22Rv1 (cell line): ENCODE measurements at regions not wholly inside any gene's neighbourhood (a gene's known extent, or its start where the extent isn't known, plus 50 kb on each side); places are given as distances from the start of the nearest gene placed in this dataset.

Source experiments
- CTCF ChIP-seq: fragments of 450-650 bp; IDR thresholded peaks from 2 replicates; pipeline ENCODE4 v1.5.1; 2017; ENCODE audit warnings: mild to moderate bottlenecking
- ZFX ChIP-seq: fragments of 450-650 bp; IDR thresholded peaks from 2 replicates; pipeline ENCODE4 v1.6.1; 2017; ENCODE audit warnings: antibody characterized with exemption, borderline replicate concordance

DNA sequence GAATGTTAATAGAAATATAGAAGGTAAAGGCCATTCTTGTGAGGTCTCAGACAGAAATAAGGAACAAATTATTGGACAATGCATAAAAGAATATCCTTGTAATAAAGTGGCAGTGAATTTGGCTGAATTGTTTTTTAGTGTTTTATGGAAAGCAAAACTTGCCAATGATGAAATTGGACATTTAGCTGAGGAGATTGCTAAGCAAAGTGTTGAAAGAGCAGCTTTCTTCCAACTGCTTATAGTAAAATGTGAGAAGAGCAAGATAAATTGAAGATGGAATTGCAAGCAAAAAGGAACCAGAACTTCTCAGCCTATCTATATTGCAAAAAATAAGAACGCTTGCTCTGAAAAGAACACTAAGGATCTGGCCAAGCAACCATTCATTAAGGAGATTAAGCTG lies 245.7 kb downstream of the MREG start:
- TF ChIP-seq CTCF: no peak
- no peak for TF ChIP-seq ZFX
